ENCODE measurements at regions not wholly inside any gene's neighbourhood (a gene's known extent, or its start where the extent isn't known, plus 50 kb on each side); places are given as distances from the start of the nearest gene placed in this dataset.

- TF ChIP-seq, protein P1, sequence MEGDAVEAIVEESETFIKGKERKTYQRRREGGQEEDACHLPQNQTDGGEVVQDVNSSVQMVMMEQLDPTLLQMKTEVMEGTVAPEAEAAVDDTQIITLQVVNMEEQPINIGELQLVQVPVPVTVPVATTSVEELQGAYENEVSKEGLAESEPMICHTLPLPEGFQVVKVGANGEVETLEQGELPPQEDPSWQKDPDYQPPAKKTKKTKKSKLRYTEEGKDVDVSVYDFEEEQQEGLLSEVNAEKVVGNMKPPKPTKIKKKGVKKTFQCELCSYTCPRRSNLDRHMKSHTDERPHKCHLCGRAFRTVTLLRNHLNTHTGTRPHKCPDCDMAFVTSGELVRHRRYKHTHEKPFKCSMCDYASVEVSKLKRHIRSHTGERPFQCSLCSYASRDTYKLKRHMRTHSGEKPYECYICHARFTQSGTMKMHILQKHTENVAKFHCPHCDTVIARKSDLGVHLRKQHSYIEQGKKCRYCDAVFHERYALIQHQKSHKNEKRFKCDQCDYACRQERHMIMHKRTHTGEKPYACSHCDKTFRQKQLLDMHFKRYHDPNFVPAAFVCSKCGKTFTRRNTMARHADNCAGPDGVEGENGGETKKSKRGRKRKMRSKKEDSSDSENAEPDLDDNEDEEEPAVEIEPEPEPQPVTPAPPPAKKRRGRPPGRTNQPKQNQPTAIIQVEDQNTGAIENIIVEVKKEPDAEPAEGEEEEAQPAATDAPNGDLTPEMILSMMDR (IDR thresholded peaks at IDR 0.05; ENCODE audit: low read depth, low read length), result no peak
- TF ChIP-seq POLR2A (IDR thresholded peaks at IDR 0.05; ENCODE audit: extremely low read depth, insufficient read length), result no peak
Measured at GRCh38 chr5:174383210-174384167, 338.0 kb downstream of the NSG2 start.
